ENCODE measurements at regions not wholly inside any gene's neighbourhood (a gene's known extent, or its start where the extent isn't known, plus 50 kb on each side); places are given as distances from the start of the nearest gene placed in this dataset.

DNA sequence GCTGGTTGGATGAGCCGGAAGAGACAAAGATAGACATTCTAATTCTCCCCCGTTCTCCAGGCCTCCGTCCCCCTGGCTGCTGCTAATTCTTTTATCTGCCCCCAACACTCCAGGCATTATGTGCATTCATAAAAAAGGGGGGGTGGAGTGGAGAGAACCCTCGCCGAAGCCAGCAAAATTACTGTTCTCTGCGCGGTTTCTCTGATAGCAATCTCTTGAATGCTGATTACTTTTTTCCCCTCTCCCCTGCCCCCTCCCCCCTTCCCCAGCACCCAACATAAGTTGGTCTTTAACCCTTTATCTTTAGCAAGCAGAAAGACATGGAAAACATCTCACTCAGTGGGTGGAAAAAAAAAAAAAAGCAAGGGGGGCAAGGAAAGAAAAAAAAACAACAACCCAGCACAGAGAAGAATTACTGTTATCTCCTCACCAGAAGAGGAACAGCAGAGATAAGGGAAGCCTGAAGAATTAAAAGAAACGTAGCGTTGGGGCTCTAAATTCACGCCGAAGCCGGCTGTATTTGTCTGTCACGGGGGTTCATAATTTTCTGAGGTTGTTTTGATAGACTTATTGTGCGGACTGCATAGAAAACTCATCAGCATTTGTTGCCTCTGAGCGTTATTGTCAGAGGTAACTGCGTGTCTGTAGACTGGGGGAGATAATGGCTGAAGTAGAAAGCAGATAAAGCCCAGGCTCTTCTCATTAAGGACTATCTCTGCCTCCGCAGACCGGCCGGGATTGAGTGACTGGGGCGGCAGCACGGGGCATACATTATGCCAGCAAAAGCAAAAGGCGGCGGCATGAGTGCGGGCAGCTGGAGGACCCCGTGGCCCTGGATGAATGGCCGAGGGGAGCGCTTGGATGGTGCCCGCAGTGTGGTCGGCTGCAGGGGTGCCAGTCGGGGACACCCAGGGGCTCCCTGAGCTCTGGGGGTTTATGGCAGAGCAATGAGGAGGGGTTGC is 126.9 kb downstream of the MRM1 start:
- DNase-seq (ENCODE audit: low spot score), result no peak

DNA sequence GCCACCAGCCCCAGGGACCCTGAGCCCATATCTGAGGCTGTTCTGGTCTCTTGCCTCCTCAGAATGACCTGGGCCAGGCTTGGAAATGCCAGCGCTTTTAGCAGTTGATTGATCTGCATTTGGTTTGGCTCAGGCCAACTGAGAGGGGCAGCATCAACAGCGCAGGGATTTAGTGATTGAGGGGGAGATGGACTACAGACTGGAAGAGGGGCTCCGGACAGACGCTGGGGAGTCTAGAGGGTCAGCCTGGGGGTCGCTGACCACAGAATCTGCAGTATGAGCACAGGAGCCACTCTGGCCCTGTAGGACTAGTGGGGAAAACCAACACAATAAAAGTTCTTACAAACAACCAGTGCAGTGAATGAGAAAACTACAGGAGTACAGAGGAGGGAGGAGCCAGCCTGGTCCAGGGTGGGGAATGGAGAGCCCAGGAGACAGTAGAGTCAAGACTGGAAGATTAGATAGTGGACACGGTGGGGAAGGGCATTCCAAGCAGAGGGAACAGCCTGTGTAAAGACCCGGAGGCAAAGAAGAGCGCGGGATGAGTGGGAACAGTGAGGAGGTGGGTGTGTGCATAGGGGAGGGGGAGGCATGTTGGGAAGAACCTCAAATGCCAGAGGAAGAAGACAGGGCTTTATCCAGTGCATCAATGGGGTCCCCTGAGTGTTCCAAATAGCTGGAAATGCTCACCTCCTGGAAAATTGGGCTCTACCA is 128.9 kb downstream of the MRM1 start:
- no peak for DNase-seq (ENCODE audit: low spot score)

DNA sequence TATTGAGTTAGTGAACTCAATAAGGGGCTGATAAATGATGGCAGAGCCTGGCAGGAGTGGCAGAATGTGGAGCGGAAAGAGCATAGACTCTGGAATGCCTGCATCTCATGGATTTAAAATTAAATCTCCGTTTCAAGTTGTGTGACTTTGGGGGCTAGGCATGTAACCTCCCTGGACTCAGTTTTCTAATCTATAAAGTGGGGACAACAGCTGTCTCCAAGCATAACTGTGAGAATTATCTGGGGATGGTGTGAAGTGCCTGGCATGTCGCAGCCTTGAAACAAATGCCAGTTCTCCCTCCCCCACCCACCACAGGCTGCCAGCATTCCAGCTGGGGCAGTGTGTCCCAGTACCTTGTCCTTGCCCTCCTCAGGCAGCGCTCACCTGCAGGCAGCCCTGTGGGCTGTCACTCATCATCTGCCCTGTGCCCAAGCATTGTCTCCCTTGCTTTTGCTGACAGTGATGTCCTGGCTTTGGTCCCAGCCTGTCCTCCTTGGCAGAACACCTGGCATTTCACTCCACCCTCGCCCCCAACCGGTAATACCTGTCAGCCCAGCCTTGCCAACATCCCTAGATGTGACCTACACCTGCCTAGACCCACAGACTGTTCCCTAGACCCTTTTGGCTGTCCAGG is 129.6 kb downstream of the MRM1 start:
- DNase-seq (ENCODE audit: low spot score), result no peak

DNA sequence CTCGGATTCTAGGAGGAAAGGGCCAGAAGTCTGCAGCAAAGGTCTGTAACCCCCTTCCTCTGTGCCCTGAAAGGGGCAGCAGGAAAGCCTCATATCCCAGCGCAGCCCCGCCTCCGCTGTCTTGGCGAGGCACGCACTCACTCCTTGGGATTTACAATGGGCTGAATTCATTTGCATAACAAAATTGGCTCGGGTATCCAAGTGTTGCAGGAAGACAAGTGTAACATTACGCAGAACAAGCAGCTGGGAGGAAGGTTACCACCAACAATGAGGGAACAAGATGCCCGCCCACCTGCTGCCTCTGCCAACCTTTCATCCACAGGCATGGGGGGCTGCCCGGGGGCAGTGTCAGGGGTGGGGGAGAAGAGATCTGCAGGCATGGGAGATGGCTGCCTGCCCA is 130.4 kb downstream of the MRM1 start:
- no peak for DNase-seq (ENCODE audit: low spot score)

DNA sequence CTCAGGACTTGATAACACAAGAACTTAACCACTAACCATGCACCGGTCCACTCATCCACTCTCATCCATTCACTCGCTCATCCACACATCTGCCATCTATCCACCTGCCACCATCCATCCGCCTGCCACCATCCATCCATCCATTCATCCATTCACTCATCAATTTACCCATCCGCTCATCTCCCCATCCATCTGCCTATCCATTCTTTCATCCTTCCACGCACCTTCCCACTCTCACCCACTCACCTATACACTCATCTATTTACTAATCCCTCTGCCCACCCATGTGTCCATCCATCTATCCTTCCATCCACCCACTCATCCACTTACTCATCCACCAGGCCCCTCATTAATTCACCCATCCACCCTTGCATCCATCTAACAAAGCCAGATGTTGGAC is 131.0 kb downstream of the MRM1 start:
- DNase-seq (ENCODE audit: low spot score), result no peak

DNA sequence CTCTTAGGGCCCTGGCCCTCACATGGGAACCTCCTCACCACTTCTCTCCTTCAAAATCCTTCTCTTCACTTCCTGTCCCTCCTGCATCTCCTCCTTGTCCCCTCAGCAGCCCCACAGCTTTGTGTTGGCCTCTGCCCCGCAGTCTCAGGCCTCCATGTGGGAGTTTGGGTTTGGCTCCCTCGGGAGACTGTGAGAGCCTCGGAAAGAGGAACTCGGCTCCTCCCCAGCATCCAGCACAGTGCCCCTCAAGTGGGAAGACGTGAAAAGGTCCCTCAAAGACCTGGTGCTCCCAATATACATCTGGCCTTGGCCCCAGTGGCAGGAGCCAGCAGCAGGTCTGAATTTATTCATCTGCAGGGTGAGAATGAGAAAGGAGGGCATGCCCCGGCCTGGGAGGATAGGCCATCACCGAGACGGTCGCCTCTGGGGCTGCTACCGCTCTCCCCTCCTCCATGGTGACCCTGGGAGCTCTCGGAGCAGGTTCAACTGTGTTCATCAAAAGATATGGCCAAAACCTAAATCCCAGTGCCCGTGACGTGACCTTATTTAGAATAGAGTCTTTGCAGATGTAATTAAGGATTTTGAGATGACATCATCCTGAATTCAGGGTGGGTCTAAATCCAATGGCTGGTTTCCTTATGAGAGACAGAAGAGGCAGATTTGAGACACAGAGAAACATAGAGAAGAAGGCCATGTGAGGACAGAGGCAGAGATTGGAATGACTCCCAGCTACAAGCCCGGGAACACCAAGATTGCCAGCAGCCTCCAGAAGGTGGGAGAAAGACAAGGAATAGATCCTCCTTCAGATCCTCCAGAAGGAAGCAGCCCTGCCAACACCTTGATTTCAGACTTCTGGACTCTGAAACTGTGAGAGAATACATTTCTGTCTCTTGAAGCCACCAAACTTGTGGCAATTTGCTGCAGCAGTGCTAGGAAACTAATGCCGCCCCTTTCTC is 135.1 kb downstream of the MRM1 start:
- no peak for DNase-seq (ENCODE audit: low spot score)

DNA sequence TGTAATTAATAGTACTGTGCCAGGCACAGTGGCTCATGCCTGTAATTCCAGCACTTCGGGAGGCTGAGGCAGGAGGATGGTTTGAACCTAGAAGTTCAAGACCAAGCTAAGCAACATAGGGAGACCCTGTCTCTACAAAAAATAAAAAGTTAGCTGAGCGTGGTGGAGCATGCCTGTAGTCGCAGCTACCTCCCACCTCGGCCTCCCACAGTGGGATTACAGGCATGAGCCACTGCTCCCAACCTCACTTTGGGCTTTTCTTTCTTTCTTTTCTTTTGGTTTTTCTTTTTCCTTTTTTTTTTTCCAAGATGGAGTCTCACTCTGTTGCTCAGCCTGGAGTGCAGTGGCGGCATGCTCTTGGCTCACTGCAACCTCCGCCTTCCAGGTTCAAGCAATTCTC is 137.8 kb downstream of the MRM1 start:
- no peak for DNase-seq (ENCODE audit: low spot score)

DNA sequence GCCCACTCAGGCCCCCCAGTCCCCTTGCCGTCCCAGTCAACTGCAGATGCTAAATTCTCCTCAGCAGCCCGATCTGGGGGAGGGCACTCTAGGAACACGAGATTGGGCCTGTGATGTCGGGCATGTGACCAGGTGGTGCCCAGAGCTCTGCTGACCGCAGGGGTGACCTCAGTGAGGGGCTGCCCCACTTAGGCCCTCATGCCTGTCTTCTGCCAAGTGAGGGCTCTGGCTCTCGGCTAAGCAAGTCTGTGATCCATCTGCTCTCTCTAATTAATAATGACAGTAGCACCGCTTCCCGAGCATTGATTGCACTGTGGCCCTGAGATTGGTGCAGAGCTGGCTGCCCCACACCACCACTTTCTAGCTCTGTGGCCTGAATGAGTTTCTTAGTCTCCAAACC is 138.8 kb downstream of the MRM1 start:
- no peak for DNase-seq (ENCODE audit: low spot score)

DNA sequence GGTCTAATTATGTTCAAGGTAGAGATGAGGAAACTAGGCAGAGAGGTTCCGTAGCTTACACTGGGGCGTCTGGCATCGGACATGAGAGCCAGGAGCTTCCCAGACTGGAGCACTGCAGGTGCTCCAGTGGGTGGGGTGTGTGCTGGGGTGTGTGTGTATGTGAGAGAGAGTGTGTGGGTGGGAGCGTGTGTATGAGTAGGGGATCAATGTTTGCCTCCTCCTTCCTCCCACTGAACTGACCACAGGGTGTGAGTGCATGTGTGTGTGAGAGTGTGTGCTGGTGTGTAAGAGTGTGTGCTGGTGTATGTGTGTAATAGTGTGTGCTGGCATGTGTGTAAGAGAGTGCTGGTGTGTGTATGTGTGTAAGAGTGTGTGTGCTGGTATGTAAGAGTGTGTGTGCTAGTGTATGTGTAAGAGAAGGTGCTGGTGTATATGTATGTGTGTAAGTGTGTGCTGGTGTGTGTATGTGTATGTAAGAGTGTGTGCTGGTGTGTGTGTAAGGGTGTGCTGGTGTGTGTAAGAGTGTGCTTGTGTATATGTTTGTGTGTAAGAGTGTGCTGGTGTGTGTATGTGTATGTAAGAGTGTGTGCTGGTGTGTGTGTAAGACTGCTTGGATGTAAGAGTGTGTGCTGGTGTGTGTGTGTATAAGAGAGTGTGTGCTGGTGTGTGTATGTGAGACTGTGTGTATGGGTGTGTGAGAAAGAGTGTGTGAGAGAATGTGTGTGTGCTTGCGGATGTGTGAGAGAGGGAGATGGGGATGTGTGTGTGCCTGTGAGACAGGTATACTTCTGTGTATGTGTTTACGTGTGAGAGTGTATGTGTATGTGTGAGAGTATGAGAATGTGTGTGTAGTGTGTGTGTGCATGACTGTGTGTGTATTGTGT is 139.9 kb downstream of the MRM1 start:
- DNase-seq (ENCODE audit: low spot score), result no peak

DNA sequence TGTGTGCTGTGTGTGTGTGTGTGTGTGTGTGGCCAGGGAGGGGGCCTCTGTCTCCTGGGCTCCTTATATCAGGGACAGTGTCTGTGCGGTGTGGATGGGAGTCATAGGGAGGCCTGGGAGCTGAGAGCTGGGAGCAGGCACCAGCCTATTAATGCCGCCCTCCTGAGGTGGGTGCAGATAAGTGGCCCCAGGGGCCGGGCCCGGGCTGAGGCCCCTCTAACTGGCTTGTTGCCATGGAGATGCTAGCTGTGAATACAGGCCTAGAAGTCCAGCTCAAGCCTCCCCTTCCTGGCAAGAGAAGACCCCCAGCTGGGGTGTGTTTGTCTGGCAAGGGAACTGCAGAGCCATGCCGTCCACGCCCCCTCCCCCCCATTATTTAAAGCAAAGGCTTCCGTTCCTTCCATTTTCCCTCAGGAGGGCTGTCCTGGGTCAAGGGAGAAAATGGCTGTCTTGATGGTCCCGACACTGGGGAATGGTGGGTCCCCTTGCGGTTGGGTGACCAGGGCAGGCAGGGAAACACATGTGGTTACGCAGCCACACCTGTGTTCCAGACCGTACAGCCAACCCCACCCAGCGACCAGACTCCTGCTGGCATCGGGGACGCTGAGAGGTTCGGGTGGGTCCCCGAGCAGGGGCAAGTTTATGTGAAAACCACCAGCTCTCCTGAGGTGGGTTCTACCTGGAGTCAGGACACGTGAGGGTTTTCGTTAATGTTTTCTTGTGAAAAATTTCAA is 141.1 kb downstream of the MRM1 start:
- no peak for DNase-seq (ENCODE audit: low spot score)

DNA sequence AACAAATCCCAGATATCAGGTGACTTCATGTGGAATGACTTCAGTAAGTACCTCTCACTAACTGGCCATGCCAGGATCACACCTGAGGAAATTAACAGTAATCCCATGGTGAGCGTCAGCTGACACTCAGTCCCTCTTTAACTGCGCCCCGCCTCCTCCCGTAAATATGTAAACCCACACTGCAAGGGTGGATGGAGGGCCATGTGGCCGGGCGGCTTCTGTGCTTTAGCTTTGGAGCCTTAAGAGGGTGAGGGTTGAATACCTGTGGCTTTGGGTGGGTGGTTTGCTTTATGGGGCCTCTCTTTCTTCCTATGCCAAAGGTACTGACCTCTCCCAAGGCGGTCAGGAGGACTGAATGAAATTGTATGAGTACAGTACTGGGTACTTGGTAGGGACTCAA is 141.7 kb downstream of the MRM1 start:
- no peak for DNase-seq (ENCODE audit: low spot score)

DNA sequence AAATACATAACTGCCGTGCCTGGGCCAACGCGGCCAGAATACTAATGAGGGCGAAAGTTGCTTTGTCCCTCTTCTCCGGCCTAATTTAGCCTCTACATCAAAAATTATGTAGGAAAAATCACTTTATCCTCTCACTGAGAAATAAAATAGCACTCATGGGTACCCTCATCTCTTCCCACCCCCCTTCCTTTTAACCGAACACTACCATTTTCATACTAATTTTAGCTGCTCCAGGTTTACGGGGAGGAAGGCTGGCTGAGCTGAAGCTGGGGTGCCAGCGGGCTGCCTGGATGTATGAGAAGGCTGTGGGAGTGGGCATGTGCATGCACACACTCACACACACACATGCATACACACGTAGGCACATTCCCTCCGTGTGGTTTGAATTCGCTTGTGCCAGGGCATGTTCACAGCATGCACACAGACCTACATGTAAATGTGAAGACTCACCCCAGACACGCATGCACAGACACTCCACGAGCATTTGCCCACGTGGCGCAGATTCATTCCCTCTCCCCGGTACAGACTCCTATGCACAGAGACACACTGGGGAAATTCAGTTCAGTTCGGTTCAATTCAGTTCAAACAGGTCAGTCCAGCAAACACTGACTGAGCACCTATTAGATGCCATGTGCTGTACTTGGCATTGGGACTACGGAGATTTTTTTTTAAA is 145.1 kb downstream of the MRM1 start:
- no peak for DNase-seq (ENCODE audit: low spot score)

DNA sequence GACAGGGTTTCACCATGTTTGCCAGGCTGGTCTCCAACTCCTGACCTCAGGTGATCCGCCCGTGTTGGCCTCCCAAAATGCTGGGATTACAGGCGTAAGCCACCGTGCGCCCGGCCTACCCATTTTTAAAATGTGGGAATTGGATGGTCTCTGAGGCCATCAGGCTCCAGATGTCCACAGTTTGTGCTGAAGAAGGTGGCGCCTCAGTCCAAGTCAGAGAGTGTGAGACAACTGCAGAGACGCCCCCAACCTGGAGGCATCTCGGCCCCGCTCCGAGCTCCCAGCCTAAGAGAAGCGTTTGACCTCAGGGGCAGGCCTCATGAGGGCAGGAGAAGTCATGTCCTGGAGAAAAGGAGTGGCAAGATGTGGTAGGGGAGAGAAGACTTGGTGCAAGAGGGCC is 146.5 kb downstream of the MRM1 start:
- no peak for DNase-seq (ENCODE audit: low spot score)

DNA sequence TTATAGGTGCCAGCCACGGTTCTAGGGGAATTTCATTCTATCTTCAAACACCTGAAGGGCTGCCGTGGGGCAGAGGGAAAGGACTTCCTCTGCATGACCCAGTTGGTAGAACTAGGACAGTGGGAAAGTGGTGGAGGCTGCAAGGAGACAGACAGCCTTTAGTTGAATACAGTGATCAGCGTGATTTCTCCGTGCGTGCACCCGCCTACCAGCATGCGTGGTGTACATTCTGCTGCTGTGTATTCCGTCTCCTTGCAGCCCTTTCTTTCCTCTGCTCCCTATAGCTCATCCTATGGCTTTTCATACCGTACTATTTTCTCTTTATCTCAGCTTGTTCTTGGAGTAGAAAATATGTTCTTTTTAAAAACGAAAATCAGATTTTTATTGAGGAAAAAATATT is 146.9 kb downstream of the MRM1 start:
- no peak for DNase-seq (ENCODE audit: low spot score)

DNA sequence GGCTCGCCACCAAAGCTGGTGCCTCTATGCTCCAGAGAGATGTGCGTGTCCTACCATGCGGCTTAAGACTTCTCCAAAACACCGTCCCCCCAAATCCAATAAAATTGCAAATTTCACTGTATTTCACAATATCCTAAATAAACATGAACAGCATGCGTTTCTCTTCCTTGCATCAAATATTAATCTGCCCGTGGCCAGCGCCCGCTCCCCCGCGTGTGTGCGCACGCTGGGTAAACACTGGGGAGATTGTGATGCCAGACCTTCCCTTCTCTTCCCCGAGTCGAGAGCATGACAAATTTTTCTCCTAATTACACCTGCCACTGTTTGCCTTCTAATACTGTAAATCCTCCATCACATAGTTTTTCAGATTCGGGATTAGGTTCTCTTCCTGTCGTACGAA is 148.1 kb downstream of the MRM1 start:
- no peak for DNase-seq (ENCODE audit: low spot score)

DNA sequence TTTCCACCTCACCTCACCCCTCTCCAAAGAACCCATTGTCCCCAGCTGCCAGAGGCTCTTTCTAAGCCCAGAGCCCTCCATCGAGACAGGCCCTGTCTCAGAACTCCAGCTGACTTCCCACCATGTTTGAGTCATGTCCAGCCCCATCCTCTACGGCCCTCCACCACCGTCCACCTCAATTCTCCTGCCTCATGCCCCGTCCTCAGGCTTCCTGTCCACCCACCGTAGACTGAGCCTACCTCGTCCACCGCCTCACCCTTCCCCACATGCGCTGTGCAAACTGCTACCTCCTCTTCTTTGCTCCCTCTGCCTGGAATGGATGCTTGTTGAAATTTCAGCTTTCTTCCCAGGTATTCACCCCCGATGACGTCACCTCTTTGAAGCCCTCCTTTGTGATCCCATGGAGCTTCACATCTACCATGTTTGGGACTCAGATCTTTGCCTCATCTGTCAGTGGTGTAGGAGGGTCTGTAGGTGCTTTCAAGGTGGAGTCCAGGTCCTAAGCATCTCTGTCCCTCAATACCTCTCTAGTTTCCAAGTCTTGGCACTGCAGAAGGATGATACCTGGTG is 149.0 kb downstream of the MRM1 start:
- DNase-seq (ENCODE audit: low spot score), result no peak

DNA sequence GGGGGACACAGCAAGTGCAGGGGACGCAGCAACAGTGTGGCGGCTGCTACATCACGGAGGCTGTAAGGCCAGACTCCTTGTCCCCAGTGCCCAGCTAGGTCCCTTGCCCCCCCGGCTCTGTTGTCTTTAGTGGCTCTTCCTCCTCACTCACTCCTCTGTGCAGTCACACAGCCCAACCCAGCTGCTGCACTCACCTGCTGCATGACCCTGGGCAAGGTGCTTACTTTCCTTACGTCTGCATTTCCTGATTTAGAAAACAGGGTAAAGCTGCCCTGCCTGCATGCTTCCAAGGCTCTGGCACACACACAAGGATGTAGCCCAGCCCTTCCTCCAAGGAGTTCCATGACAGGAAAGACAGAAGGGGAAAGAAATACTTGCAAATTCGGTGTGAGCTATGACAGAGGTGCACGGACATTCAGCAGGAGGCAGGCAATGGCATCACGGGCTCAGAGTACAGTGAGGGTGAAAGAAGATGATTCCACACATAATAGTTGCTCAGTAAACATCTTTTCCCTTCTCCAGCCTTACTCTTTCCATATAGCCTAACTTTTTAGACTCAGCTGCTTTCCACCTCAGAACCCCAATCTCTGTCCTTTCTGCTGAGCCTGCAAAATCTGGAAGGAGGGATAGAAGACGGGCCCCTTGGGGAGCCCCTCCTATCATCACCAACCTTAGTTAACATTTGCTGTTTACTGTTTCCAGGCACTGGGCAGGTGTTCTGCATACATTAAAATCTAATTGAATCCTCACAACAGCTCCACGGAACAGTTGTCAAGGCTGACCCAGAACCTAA is 150.9 kb downstream of the MRM1 start:
- DNase-seq (ENCODE audit: low spot score), result no peak

DNA sequence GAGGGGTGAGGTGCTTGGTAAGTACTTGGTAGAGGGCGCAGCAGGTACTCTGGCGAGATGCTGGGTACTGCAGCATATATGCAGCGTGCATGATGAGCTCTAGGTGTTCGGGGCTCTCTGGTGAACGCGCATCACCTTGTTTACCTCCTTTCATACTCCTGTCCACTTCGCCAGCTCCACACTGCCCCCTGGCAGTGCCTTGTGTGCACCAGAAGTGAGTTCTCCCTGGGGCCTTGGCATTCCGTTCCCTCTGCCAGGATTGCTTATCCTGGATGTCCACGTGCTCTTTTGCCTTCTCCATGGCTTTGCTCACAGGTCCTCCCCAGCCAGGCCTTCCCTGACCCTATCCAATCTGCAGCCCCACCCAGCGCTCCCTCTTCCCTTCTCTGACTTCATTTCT is 154.2 kb downstream of the MRM1 start:
- peak; percentile 28 for DNase-seq (ENCODE audit: low spot score)

All from AG08396 (cell line).